Hematopoietic multipotent progenitor cell treated with erythropoietin and hydrocortisone succinate and interleukin-3 and kit ligand, for 8 days (in vitro differentiated cells): ENCODE measurements at regions not wholly inside any gene's neighbourhood (a gene's known extent, or its start where the extent isn't known, plus 50 kb on each side); places are given as distances from the start of the nearest gene placed in this dataset.
A peak's percentile ranks its signal among the peaks of the same experiment; 100 is the strongest.
"Not testable (repeated sequence)": the region's sequence is repeated elsewhere in the genome, so short reads cannot be mapped to it uniquely, and the experiment has no call there.

Source experiments
- DNase-seq: peaks from one replicate; pipeline ENCODE4 v3.0.0-alpha.2; 2015

- not testable (repeated sequence) for DNase-seq
Observed at GRCh38 chr20:39725513-39725912, 763.4 kb downstream of the DHX35 start.

GRCh38 chr20:39719293-39719692 is 757.1 kb downstream of the DHX35 start:
- no peak for DNase-seq

- no peak for DNase-seq
Observed at GRCh38 chr20:39717936-39718335, 755.8 kb downstream of the DHX35 start.

GRCh38 chr20:39716796-39717341 is 754.7 kb downstream of the DHX35 start:
- DNase-seq = no peak

GRCh38 chr20:39713076-39713840 is 751.1 kb downstream of the DHX35 start:
- no peak for DNase-seq

GRCh38 chr20:39706184-39706663 is 744.1 kb downstream of the DHX35 start:
- no peak for DNase-seq

- no peak for DNase-seq
Observed at GRCh38 chr20:39705032-39705431, 742.9 kb downstream of the DHX35 start.

- DNase-seq = not testable (repeated sequence)
Observed at GRCh38 chr20:39703357-39703756, 741.2 kb downstream of the DHX35 start.

GRCh38 chr20:39702701-39703349 is 740.7 kb downstream of the DHX35 start:
- DNase-seq = no peak

GRCh38 chr20:39700528-39700927 is 738.4 kb downstream of the DHX35 start:
- DNase-seq = no peak

- DNase-seq = no peak
Observed at GRCh38 chr20:39699166-39699725, 737.1 kb downstream of the DHX35 start.

GRCh38 chr20:39698752-39699151 is 736.6 kb downstream of the DHX35 start:
- no peak for DNase-seq

- DNase-seq = no peak
Observed at GRCh38 chr20:39691151-39691862, 729.2 kb downstream of the DHX35 start.

GRCh38 chr20:39676857-39677391 is 714.8 kb downstream of the DHX35 start:
- DNase-seq = peak; percentile 1

- DNase-seq = no peak
Observed at GRCh38 chr20:39676241-39676640, 714.1 kb downstream of the DHX35 start.

- no peak for DNase-seq
Observed at GRCh38 chr20:39674842-39675241, 712.7 kb downstream of the DHX35 start.

- no peak for DNase-seq
Observed at GRCh38 chr20:39670988-39671387, 708.8 kb downstream of the DHX35 start.

- DNase-seq = no peak
Observed at GRCh38 chr20:39669659-39670058, 707.5 kb downstream of the DHX35 start.

- no peak for DNase-seq
Observed at GRCh38 chr20:39668038-39668437, 705.9 kb downstream of the DHX35 start.

- no peak for DNase-seq
Observed at GRCh38 chr20:39661833-39662232, 699.7 kb downstream of the DHX35 start.

GRCh38 chr20:39660965-39661364 is 698.8 kb downstream of the DHX35 start:
- DNase-seq = no peak

- DNase-seq = no peak
Observed at GRCh38 chr20:39660226-39660625, 698.1 kb downstream of the DHX35 start.
